Glutamatergic neuron (in vitro differentiated cells): ENCODE measurements at regions not wholly inside any gene's neighbourhood (a gene's known extent, or its start where the extent isn't known, plus 50 kb on each side); places are given as distances from the start of the nearest gene placed in this dataset.

Source experiments
- DNase-seq: peaks from one replicate; pipeline ENCODE4 v3.0.0; 2022
- H3K27ac Mint-ChIP-seq: one replicate; pipeline ENCODE4 v1.8.0; 2020; ENCODE audit warnings: mild to moderate bottlenecking, mixed read lengths, inconsistent platforms; ENCODE audit not compliant: unreplicated experiment
- H3K27me3 Mint-ChIP-seq: one replicate; pipeline ENCODE4 v1.8.0; 2020; ENCODE audit warnings: mild to moderate bottlenecking, moderate library complexity, mixed read lengths, inconsistent platforms; ENCODE audit not compliant: unreplicated experiment
- H3K36me3 Mint-ChIP-seq: one replicate; pipeline ENCODE4 v1.8.0; 2020; ENCODE audit warnings: mild to moderate bottlenecking, mixed read lengths, inconsistent platforms; ENCODE audit not compliant: unreplicated experiment
- H3K4me1 Mint-ChIP-seq: one replicate; pipeline ENCODE4 v1.8.0; 2020; ENCODE audit warnings: mild to moderate bottlenecking, low read depth, mixed read lengths, inconsistent platforms; ENCODE audit not compliant: unreplicated experiment
- H3K4me3 Mint-ChIP-seq: one replicate; pipeline ENCODE4 v1.8.0; 2020; ENCODE audit warnings: mild to moderate bottlenecking, mixed read lengths, inconsistent platforms; ENCODE audit not compliant: unreplicated experiment
- H3K9me3 Mint-ChIP-seq: one replicate; pipeline ENCODE4 v1.8.0; 2020; ENCODE audit warnings: mild to moderate bottlenecking, moderate library complexity, mixed read lengths, inconsistent platforms; ENCODE audit not compliant: unreplicated experiment
- CTCF ChIP-seq: fragments of 200-600 bp; sonication (generic); IDR thresholded peaks from one replicate; pipeline ENCODE4 v1.5.0; 2021; ENCODE audit not compliant: partially characterized antibody, unreplicated experiment

GRCh38 chr21:31470896-31471694 is 127.0 kb upstream of the TIAM1 start:
- DNase-seq, result no peak
- H3K9me3 Mint-ChIP-seq, result no peaks in the 10 kb centered on the region
- H3K4me3 Mint-ChIP-seq, result no peak overlapping the region
- TF ChIP-seq CTCF, result no peak
- H3K27me3 Mint-ChIP-seq, result peaks cover under 1% of the 10 kb centered on the region
- H3K27ac Mint-ChIP-seq, result no peak overlapping the region
- no peaks in the 10 kb centered on the region for H3K36me3 Mint-ChIP-seq
- H3K4me1 Mint-ChIP-seq, result no peaks in the 10 kb centered on the region

- Mint-ChIP-seq H3K4me3 (no peak overlapping the region), H3K9me3 (peaks cover 3% of the 10 kb centered on the region), H3K36me3 (peaks cover 5% of the 10 kb centered on the region), H3K27ac (no peak overlapping the region), H3K27me3 (peaks cover under 1% of the 10 kb centered on the region), H3K4me1 (no peaks in the 10 kb centered on the region)
- no peak for DNase-seq
- no peak for TF ChIP-seq CTCF
Observed at GRCh38 chr21:31460980-31461379, 116.9 kb upstream of the TIAM1 start.

- TF ChIP-seq CTCF, result no peak
- peaks cover 5% of the 10 kb centered on the region for H3K36me3 Mint-ChIP-seq
- peaks cover 3% of the 10 kb centered on the region for H3K9me3 Mint-ChIP-seq
- H3K27me3 Mint-ChIP-seq, result no peaks in the 10 kb centered on the region
- no peak for DNase-seq
- H3K4me1 Mint-ChIP-seq, result no peaks in the 10 kb centered on the region
- H3K27ac Mint-ChIP-seq, result no peak overlapping the region
- no peak overlapping the region for H3K4me3 Mint-ChIP-seq
Observed at GRCh38 chr21:31459457-31459856, 115.4 kb upstream of the TIAM1 start.

GRCh38 chr21:31457675-31458074 is 113.6 kb upstream of the TIAM1 start:
- Mint-ChIP-seq H3K27ac (no peak overlapping the region), H3K36me3 (peaks cover 3% of the 10 kb centered on the region), H3K9me3 (peaks cover 1% of the 10 kb centered on the region)

More at GRCh38 chr21:31457675-31458074, 113.6 kb upstream of the TIAM1 start:
- Mint-ChIP-seq H3K4me1 (no peaks in the 10 kb centered on the region), H3K4me3 (no peak overlapping the region), H3K27me3 (no peaks in the 10 kb centered on the region)
- no peak for TF ChIP-seq CTCF
- no peak for DNase-seq
